BJ (cell line): ENCODE measurements at regions not wholly inside any gene's neighbourhood (a gene's known extent, or its start where the extent isn't known, plus 50 kb on each side); places are given as distances from the start of the nearest gene placed in this dataset.

Experiments
- CTCF ChIA-PET: fragments of 350-600 bp; formaldehyde crosslinking; extraction: SDS; loops from one replicate; lab custom pipeline; 2021; ENCODE audit warnings: antibody characterized with exemption, inconsistent platforms; lab: Yijun Ruan, JAX
- POLR2A ChIA-PET: fragments of 300-600 bp; sonication (Branson Sonifier 250); formaldehyde crosslinking; extraction: SDS; loops from one replicate; lab custom pipeline; 2021; ENCODE audit warnings: antibody characterized with exemption; lab: Charles Lee
- DNase-seq: peaks from one replicate; pipeline ENCODE4 v3.0.0-alpha.2; 2011; ENCODE audit warnings: low read depth
- H3K27me3 ChIP-seq: 2 replicates; pipeline ENCODE4 v1.6.0; 2011; ENCODE audit warnings: low read length; ENCODE audit not compliant: control insufficient read depth, insufficient read depth
- H3K36me3 ChIP-seq: 2 replicates; pipeline ENCODE4 v1.5.1; 2011; ENCODE audit warnings: low read length; ENCODE audit not compliant: control insufficient read depth, insufficient read depth
- H3K4me3 ChIP-seq: 2 replicates; pipeline ENCODE4 v1.5.1; 2011; ENCODE audit warnings: low read depth, mild to moderate bottlenecking, control low read depth, low read length
- CTCF ChIP-seq: IDR thresholded peaks from 2 replicates; pipeline ENCODE4 v1.5.1; 2011; ENCODE audit warnings: low read depth, mild to moderate bottlenecking, control low read depth, inconsistent platforms, low read length, moderate library complexity; ENCODE audit not compliant: insufficient read depth

- DNase-seq = no peak
- ChIA-PET CTCF (interaction anchor here (1.2 to 1.7 kb wide), 5 partner anchors 12 to 89 kb away, joined by 3 to 8 read pairs (median 6); no protein-coding TSS in a partner anchor), POLR2A (no interaction called here)
- no peak overlapping the region for H3K4me3 ChIP-seq
- H3K27me3 ChIP-seq = no peaks in the 10 kb centered on the region
- H3K36me3 ChIP-seq = no peaks in the 10 kb centered on the region
- TF ChIP-seq CTCF = no peak
These were observed 118.5 kb downstream of the LYZL1 start for GRCh38 chr10:29407280-29407858.
